Epidermal melanocyte (primary cell): ENCODE measurements at regions not wholly inside any gene's neighbourhood (a gene's known extent, or its start where the extent isn't known, plus 50 kb on each side); places are given as distances from the start of the nearest gene placed in this dataset.
"Not testable (repeated sequence)": the region's sequence is repeated elsewhere in the genome, so short reads cannot be mapped to it uniquely, and the experiment has no call there.

Experiments used
- DNase-seq: peaks from one replicate; pipeline ENCODE4 v3.0.0; 2011; ENCODE audit warnings: low spot score; ENCODE audit not compliant: insufficient read length

DNA sequence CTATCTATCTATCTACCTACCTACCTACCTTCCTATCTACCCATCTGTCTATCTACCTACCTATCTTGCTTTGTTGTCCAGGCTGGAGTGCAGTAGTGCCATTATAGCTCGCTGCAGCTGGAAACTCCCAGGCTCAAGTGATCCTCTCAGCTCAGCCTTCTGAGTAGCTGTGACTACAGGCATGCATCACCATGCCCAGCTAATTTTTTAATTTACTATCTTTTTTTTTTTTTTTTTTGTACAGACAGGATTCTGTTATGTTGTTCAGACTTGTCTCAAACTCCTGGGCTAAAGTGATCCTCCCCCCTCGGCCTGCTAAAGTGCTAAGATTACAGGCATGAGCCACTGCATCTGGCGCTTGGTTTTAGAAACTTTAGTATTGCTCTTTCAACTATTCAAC is 762.4 kb downstream of the SLC6A15 start:
- no peak for DNase-seq

DNA sequence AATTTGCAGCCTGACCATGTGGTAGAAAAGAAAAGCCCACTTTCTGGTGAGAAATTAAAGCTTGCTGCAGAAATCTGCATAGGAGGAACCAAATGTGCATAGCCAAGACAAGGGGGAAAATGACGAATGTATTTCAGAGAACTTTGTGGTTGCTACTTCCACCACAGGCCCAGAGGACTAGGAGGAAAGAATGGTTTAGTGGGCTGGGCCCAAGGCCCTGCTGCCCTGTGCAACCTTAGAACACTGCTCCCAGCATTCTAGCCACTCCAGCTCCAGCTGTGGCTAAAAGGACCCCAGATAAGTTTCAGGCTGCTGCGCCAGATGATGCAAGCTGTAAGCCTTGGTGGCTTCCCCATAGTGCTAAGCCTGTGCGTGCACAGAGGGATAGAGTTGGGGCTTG is 764.3 kb downstream of the SLC6A15 start:
- DNase-seq, result no peak

DNA sequence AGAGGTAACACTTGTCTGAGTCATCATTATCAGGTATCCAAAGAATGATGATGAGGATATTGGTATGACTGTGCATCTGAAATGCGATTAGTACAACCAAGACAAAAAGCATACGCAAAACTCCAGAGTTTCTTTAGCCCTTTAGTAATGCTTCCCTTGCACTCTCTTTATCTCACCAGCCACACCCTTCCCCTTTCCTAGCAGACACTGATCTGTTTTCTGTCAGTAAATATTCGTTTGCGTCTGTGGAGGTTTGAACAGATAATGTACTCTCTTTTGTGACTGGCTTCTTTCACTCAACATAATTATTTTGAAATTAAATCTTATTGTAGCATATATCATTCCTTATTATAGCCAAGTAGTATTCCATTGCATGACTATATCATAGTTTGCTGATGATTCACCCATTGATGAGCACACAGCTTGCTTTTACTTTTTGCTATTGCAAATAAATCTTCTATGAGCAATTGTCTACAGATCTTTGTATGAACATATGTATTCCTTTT is 775.7 kb downstream of the SLC6A15 start:
- DNase-seq, result no peak

DNA sequence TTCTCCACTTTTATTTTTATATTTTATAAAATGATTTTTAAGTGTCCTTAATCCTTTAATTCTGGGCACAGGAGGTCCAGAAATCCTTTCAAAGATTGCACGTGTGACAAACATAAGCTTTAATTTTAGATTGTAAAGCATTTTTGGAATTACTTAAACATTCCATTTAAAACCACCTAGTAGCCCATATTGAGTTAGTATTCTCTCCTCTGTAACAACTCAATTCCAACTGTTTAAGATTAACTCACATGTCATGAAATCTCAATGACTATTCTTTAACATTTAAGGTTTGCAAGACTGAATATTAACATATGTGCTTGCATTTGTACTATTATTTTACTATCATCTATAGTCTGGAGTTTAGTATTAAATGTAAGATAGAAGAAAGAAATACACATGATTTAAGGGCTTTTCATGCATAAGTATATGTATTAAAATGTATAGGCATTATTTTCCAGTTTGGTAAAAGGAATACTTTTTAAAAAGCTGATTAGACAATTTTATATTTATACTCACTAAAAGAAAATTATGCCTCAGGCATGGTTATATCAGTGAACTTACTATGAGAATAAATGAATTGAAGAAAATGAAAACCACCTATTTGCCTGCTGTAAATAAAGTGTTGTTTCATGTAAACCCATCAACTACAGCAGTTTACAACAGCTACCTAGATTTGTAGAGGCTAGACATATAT is 776.9 kb downstream of the SLC6A15 start:
- no peak for DNase-seq

DNA sequence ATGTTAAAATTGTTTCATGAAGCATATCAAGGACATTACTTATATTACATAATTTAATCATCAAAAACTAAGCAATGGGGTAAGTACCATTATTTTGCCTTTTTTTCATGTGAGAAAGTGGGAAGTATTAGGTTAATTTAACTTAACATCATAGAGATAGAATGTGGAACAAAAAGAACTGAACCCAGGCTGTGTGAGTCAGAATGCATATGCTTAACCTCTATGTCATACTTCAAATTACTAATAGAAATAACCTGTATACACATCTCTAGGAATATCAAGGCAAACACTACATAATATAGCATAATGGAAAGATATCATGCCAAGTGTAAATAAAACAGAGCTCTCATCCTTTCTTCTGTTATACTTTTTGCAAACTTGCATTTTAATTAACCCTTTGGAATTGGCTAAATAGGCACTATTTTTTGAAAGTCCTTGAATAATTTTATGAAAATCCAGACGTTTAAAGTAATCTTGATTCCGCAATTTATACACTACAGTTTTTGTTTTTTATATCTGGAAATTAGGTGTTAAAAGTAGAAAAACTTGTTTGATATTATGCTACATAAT is 777.7 kb downstream of the SLC6A15 start:
- no peak for DNase-seq

DNA sequence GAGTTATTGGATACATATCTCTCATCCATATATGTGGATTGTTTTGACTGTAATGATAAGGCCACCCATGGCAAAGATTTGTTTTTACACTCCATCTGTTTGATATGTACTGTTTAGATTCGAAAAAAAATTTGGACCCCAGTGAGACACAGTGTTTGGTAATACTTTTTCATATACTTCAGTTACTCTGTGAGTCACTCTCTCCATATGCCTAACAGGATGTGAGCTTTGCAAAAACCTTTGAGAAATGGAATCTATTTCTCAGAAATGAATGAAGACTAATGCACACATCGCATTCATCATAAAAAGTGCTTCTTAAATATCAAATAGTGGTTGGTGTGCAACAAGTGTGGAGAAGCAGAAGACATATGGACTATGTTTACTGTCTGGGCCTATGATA is 781.5 kb downstream of the SLC6A15 start:
- no peak for DNase-seq

DNA sequence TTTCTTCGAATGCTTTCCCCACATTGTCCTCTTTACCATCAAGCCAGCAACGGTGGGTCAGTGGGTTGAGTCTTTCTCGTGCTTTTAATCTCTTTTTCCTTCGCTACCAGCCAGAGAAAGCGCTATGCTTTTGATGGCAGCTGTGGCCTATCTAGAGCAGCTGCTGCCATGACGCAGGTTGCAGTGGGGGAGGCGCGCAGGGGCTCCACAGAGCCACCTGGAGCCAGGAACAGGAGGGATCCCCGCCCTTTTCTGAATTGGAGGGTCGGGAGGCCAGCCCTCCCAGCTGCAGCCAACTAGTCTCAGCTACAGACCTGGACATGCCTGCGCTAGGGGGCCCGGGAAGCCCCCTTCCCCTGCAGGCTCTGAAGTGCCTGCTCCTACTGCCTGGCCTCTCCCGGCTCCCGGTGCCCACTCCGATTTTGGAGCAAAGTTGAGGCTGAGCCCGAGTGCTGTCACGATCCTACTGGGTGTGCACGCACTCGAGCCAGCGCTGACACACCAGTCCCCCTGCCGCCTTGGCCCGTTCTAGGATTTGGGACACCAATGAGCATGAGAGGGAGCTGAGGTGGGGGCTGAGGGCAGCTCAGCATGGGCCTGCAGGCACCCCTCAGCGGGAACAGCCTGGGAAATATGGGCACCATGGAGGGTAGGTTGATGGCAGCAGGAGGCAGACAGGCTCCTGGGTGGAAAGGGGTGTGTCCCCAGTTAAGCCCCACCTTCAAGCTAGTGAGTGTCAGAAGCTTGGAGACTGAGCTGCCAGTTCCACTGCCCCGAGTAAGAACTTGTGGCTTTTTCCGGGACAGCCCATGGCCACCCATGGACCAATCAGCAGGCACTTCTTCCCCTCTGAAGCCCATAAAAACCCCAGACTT is 784.2 kb downstream of the SLC6A15 start:
- no peak for DNase-seq

DNA sequence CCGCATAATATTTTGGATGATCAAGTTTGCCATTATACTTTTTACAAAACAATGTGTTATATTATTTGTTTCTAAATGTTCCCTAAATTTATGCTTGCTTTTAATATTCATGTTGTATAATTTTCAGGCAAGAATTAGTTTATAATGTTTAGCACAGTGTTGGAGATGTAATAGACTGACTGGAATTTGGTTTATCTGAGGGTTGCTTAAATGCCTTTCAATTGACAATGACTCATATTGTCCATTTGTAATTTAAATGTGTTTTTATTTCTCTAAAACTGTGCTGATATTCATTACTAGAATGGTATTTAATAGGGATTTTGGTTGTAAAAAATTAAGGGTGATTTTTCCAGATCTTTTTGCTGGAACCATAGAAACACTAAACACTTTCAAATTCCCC is 788.4 kb downstream of the SLC6A15 start:
- DNase-seq, result no peak

DNA sequence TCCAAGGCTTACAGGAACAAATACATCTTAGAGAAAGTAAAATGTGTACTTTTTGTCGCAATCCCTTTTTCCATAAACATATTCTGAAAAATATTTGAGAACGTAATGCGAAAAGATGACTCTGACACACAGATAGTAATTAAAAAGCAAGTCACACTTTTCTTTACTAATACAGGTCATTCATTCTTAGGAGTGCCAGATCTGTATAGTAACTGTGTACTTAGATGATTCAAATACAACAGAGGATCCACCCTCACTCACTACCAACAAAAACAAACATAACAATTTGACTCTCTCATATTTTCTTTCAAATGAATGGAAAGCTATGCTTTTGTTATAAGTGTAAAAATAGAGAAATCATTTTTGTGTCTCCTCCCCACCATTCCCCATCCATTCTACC is 795.4 kb downstream of the SLC6A15 start:
- DNase-seq, result no peak

DNA sequence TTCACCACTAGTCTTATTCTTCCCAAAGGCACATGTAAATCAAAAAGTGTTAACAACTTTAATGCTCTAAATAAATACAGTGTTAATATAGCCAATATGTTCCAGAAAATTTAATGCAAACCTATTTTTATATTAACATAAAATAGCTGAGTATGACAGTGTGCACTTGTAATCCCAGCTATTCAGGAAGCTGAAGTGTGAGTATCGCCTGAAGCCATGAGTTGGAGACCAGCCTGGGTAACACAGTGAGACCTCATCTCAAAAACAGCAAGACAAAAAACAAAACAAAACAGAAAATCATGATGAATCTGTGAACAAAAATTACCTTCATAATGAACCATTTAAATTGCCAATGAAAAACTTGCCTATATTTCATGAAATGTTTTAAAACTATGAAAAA is 798.9 kb downstream of the SLC6A15 start:
- no peak for DNase-seq

DNA sequence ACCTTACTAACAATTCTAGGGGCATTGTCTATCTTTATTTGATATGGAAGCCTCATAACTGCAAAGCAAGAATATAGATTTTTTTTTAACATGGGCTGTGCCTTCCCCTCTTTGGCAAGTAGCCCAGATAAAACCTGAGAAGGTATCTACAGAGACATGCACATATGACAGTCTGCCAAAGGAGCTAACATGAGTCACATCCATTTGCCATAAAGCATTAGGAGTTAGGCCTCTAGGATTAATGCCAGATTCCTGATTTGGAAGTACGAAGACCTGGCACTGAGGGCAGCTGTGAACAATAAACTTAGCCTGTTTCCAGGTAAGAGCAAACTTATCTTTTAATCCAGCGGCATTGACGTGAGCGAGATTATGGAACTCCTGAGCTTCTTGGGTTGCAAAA is 808.7 kb downstream of the SLC6A15 start:
- not testable (repeated sequence) for DNase-seq

DNA sequence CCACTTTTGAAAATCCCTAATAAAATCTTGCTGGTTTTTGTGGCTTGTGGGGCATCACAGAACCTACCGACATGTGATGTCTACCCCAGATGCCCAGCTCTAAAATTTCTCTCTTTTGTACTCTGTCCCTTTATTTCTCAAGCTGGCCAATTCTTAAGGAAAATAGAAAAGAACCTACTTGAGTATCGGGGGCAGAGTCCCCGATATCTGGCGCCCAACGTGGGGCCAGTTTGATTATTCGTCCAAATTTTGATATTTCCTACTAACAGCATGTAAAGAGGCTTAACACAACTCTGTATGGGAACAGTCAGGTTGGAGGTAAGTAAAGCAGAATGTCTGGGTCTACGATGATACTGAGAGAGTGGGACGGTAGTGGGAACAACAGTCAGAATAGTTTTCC is 810.6 kb downstream of the SLC6A15 start:
- DNase-seq, result not testable (repeated sequence)

DNA sequence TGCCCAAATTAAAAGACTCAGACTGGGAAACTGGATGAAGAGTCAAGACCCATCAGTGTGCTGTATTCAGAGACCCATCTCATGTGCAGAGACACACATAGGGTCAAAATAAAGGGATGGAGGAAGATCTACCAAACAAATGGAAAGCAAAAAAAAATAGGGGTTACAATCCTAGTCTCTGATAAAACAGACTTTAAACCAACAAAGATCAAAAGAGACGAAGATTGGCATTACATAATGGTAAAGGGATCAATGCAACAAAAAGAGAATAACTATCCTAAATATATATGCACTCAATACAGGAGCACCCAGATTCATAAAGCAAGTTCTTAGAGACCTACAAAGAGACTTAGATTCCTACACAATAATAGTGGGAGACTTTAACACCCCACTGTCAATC is 813.0 kb downstream of the SLC6A15 start:
- DNase-seq, result not testable (repeated sequence)

DNA sequence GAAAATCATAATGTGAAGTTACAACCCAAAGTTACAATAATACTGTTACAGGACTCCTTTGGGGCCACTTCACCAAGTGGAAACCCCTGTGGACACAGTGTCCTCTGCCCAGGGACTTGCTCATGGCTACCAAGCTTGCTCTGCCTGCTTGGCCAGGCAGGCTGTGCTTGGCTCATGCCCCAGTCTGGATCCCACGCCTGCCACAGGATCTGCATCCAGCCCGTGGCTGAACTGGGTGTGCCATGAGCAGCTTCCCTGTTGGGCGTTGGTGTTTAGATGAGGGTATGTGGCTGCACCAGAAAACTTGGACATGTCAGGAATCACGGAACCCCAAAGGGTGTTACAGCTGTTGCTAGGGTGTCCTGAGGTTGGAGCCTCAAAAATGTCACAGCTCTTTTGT is 820.9 kb downstream of the SLC6A15 start:
- no peak for DNase-seq

DNA sequence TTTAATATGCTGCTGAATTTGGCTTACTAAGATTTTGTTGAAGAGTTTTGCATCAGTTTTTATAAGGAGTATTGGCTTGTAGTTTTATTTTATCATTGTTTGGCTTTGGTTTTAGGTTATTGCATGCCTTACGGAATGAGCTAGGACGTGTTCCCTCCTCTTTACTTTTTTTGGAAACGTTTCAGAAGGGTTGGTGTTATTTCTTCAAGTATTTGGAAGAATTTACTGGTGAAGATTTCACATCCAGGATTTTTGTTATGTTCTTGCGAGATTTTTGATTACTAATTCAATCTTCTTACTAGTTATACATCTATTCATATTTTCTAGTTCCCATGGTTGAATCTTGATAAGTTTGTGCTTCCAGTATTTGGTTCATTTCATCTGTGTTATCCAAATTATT is 823.2 kb downstream of the SLC6A15 start:
- no peak for DNase-seq

DNA sequence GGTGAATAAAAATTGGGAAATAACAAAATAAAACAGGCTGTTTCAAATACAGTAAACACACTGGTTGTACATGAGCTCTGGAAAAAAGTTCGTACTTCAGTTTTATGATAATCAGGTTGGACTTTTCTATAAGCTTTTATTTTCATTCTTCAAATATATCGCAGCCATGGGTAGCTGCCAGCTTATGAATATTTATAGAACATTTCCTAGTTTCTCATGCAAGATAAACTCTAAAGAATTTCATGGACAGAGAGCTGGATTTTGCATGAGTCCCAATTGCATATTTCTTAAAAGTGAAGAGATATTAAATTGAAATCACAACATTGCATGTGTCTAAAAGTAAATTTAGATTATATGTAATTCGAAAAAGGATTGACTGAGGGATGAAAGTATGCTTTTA is 827.6 kb downstream of the SLC6A15 start:
- DNase-seq, result no peak

DNA sequence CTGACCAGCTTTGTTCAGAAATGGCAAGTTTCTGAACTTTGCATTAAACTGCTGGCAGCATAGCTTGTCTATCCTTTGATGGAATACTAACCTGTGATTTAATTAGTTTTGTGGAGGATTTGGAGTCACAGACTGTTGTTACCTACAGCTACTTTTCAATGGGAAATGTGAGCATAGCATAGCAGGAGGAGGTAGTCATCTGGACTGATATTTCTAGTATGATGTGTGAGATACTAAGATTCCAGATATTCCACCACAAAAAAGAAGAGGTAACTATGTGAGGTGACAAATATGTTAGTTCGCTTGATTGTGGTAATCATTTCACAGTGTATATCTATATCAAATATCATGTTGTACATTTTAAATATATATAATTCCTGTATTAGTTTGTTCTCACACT is 833.0 kb downstream of the SLC6A15 start:
- DNase-seq, result no peak

DNA sequence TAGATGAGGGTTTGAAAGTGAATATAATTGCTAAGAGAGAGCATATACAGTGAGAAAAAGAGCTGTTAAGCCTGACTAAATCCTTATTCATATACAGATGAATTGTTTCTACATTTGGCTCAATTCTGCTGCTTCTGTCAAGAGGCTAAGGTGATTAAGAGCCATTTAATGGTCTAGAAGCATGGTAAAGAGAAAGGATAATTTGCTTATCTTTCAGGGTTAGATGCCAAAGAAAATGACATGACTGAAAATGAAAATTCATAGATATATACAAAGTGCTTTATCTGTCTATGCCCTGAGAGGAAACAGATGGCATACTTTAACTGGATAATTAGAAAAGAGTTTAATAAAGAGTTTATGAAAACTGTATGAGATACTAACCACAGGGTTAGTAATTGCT is 834.9 kb downstream of the SLC6A15 start:
- no peak for DNase-seq

DNA sequence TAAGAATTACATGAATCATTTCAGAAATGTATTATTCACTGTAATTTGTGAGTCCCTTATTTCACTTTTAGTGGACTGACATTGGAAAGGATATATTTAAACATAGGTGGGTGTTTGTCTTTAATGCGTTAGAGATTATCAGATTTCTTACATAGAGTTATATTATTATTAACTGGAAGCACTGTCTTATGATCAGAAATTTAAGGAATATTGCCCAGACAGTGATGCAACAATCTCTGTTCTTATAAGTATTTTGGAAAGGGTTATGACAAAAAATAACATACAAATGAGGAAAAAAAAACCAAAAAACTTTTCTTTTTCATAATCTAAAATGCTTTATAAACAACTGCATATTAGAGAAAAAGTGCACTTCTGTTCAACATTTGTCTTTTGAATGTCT is 836.6 kb downstream of the SLC6A15 start:
- no peak for DNase-seq

DNA sequence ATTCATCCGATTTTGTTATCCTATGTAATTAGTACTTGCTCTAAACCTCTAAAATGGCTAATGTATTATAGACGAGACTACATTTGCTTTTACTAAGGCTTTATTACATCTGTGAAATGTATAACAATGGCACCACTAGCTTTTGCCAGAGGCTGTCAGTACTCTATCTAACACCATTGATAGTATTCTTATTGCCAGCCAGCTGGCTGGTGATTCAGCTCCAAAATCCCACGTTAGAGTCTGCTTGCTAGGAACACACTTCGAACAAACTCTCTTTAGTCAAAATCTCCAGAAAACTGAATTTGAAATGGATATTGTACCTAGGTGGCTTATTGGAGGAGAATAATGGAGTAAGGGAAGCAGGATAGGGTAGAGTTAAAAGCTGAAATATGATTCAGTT is 839.2 kb downstream of the SLC6A15 start:
- DNase-seq, result no peak

DNA sequence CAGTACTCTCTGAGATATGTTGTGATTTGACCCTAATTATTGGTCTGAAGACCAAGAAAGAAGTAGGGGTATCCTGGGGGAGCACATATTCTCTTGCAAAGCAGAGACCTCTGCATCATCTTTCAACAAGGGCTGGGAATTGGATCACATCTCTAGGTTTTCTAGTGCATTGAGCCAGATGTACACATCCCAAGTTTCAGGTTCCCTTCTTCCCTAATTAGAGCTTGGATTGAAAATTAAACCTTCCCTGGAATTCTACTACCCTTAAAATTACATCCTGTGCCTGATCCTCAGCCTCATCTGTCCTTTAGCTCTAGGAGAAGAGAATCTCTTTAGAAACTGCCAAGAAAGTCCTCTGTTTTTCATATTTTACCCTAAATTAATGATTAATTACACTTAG is 839.6 kb downstream of the SLC6A15 start:
- DNase-seq, result no peak

DNA sequence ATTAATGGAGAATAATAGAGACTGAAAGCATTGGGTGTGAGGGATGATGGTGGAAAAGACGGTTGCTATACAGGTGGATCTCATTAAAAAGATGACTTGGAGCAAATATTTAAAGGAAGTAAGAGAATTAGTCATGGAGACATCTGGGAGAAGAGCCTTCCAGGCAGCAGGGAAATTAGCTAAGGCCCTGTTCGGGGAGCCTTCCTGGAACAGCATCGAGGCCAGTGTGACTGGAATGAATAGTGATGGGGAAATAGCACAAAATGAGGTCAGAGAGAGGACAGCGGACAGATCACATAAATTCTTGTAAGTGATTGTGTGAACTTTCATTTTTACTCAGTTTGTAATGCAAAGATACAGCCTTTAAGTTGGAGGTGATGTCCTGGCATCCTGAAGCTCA is 842.3 kb downstream of the SLC6A15 start:
- no peak for DNase-seq
